ENCODE measurements at regions not wholly inside any gene's neighbourhood (a gene's known extent, or its start where the extent isn't known, plus 50 kb on each side); places are given as distances from the start of the nearest gene placed in this dataset.

- H3K4me1 Mint-ChIP-seq, result no peaks in the 10 kb centered on the region
- Histone ChIP-seq H3K9ac (ENCODE audit: insufficient read depth, low read length, poor library complexity, severe bottlenecking) (no peak overlapping the region), H3K4me1 (ENCODE audit: control insufficient read depth in 1 of 2, insufficient read depth in 2 of 2, low read length in 2 of 2) (no peaks in the 10 kb centered on the region), H4K20me1 (ENCODE audit: insufficient read depth, low read length) (no peaks in the 10 kb centered on the region), H3K79me2 (ENCODE audit: insufficient read depth, low read length) (no peaks in the 10 kb centered on the region), H2AFZ (ENCODE audit: insufficient read depth, low read depth, low read length, poor library complexity, severe bottlenecking) (no peak overlapping the region), H3K36me3 (replicated peaks in 1 of 2; ENCODE audit: control insufficient read depth in 1 of 2, insufficient read depth in 2 of 2, low read length in 2 of 2) (no peaks in the 10 kb centered on the region), H3K4me3 (replicated peaks in 1 of 3; ENCODE audit: low read depth in 2 of 3, low read length in 3 of 3) (no peak overlapping the region), H3K27ac (ENCODE audit: low read depth in 1 of 2, low read length in 2 of 2) (no peak overlapping the region), H3K9me3 (replicated peaks in 1 of 2; ENCODE audit: control insufficient read depth in 1 of 2, insufficient read depth in 1 of 2, low read length in 2 of 2) (no peaks in the 10 kb centered on the region), H3K4me2 (replicated peaks; ENCODE audit: extremely low read depth, low read length, poor library complexity, severe bottlenecking) (no peak overlapping the region), H3K27me3 (ENCODE audit: control insufficient read depth in 2 of 2, insufficient read depth in 2 of 2, low read length in 2 of 2) (no peaks in the 10 kb centered on the region)
- intact Hi-C loops (cut with micrococcal nuclease), result no loop called here
- no peak overlapping the region for H3K4me3 Mint-ChIP-seq
- H3K36me3 Mint-ChIP-seq, result no peaks in the 10 kb centered on the region
- DNase-seq, result no peak
- no peak for TF ChIP-seq CTCF (IDR thresholded peaks at IDR 0.05)
- peaks cover 0 to 2% (median 0%) of the 10 kb centered on the region in 3 donors for H3K27me3 Mint-ChIP-seq (ENCODE audit: low read depth in 3 of 3)
- H3K9me3 Mint-ChIP-seq, result no peaks in the 10 kb centered on the region
- H3K27ac Mint-ChIP-seq, result no peak overlapping the region
Observed at GRCh38 chr5:143642791-143643190, 169.2 kb upstream of the HMHB1 start.

- no peak for TF ChIP-seq CTCF (IDR thresholded peaks at IDR 0.05)
- Histone ChIP-seq H3K9me3 (replicated peaks in 1 of 2; ENCODE audit: control insufficient read depth in 1 of 2, insufficient read depth in 1 of 2, low read length in 2 of 2) (no peaks in the 10 kb centered on the region), H3K27ac (ENCODE audit: low read depth in 1 of 2, low read length in 2 of 2) (no peak overlapping the region), H3K4me1 (ENCODE audit: control insufficient read depth in 1 of 2, insufficient read depth in 2 of 2, low read length in 2 of 2) (no peaks in the 10 kb centered on the region), H3K36me3 (replicated peaks in 1 of 2; ENCODE audit: control insufficient read depth in 1 of 2, insufficient read depth in 2 of 2, low read length in 2 of 2) (no peaks in the 10 kb centered on the region), H3K4me3 (replicated peaks in 1 of 3; ENCODE audit: low read depth in 2 of 3, low read length in 3 of 3) (no peak overlapping the region), H3K27me3 (ENCODE audit: control insufficient read depth in 2 of 2, insufficient read depth in 2 of 2, low read length in 2 of 2) (no peaks in the 10 kb centered on the region), H3K9ac (ENCODE audit: insufficient read depth, low read length, poor library complexity, severe bottlenecking) (no peak overlapping the region), H3K4me2 (replicated peaks; ENCODE audit: extremely low read depth, low read length, poor library complexity, severe bottlenecking) (no peak overlapping the region), H3K79me2 (ENCODE audit: insufficient read depth, low read length) (no peaks in the 10 kb centered on the region), H4K20me1 (ENCODE audit: insufficient read depth, low read length) (no peaks in the 10 kb centered on the region), H2AFZ (ENCODE audit: insufficient read depth, low read depth, low read length, poor library complexity, severe bottlenecking) (no peak overlapping the region)
- Mint-ChIP-seq H3K4me3 (no peak overlapping the region), H3K9me3 (no peaks in the 10 kb centered on the region), H3K36me3 (no peaks in the 10 kb centered on the region), H3K4me1 (no peaks in the 10 kb centered on the region), H3K27me3 (ENCODE audit: low read depth in 3 of 3) (peaks cover 0 to 2% (median 0%) of the 10 kb centered on the region in 3 donors), H3K27ac (no peak overlapping the region)
- intact Hi-C loops (cut with micrococcal nuclease), result no loop called here
- no peak for DNase-seq
- WGBS (ENCODE audit: insufficient coverage), result 96% methylated on average over 5 of the region's 6 CpGs
Observed at GRCh38 chr5:143641549-143642355, 170.2 kb upstream of the HMHB1 start.
